ENCODE measurements at regions not wholly inside any gene's neighbourhood (a gene's known extent, or its start where the extent isn't known, plus 50 kb on each side); places are given as distances from the start of the nearest gene placed in this dataset.

DNA sequence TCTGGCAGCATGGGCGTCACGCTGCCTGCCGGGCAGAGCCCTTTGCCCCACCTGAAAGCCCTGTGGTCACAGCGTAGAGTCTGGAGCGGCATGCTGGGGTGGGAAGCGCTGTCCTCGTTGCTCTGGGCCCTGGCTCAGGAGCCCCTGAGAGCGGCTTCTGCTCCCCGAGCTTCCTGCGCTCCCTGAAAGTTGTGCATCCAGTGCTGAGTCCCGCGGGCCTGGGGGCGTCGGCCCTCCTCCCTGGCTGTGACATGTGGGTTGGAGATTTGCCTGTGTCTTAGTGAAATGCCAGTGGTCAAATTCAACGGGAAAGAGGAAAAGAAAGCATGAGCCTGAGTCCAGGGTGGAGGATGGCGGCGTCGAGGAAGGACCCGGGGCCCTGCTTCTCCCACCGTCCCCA, 1208.0 kb downstream of the BRD1 start:
- Histone ChIP-seq H3K9ac (ENCODE audit: low read length) (no peak overlapping the region), H3K9me2 (ENCODE audit: insufficient read depth) (no peaks in the 10 kb centered on the region), H3K27ac (ENCODE audit: low read depth, low read length) (no peak overlapping the region), H3K79me2 (ENCODE audit: insufficient read depth, low read length) (no peaks in the 10 kb centered on the region), H4K20me1 (ENCODE audit: insufficient read depth) (no peaks in the 10 kb centered on the region), H2AFZ (ENCODE audit: low read depth, low read length, poor library complexity, severe bottlenecking) (no peak overlapping the region), H3K27me3 (ENCODE audit: insufficient read depth, low read length) (no peaks in the 10 kb centered on the region), H3K36me3 (ENCODE audit: control insufficient read depth in 1 of 2, insufficient read depth in 2 of 2, low read length in 2 of 2) (no peaks in the 10 kb centered on the region), H3K4me1 (ENCODE audit: control insufficient read depth in 1 of 2, insufficient read depth in 2 of 2, low read length in 2 of 2) (no peaks in the 10 kb centered on the region), H3K4me3 (replicated peaks in 1 of 2; ENCODE audit: low read depth in 1 of 2, low read length in 2 of 2) (no peak overlapping the region), H3K4me2 (ENCODE audit: low read length) (no peak overlapping the region), H3K9me3 (ENCODE audit: control insufficient read depth in 1 of 2, insufficient read depth in 1 of 2, low read depth in 1 of 2, low read length in 2 of 2) (no peaks in the 10 kb centered on the region)
- ATAC-seq (no peak), DNase-seq (ENCODE audit: low read depth, low spot score) (no peak)
- TF ChIP-seq CBX3 (IDR thresholded peaks at IDR 0.05; ENCODE audit: low read depth) = no peak
- TF ChIP-seq, protein P1, sequence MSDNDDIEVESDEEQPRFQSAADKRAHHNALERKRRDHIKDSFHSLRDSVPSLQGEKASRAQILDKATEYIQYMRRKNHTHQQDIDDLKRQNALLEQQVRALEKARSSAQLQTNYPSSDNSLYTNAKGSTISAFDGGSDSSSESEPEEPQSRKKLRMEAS (IDR thresholded peaks at IDR 0.05) = no peak
- TF ChIP-seq EZH2phosphoT487 (IDR thresholded peaks at IDR 0.05; ENCODE audit: borderline replicate concordance) = no peak
- no peak for TF ChIP-seq ZFX (IDR thresholded peaks at IDR 0.05)
- no peak for TF ChIP-seq ELF1 (IDR thresholded peaks at IDR 0.05; ENCODE audit: borderline replicate concordance, low read depth)
- no peak for TF ChIP-seq JUND (IDR thresholded peaks at IDR 0.05)
- no peak for TF ChIP-seq CTCF (IDR thresholded peaks at IDR 0.05 in 2 of 3, conservative IDR thresholded peaks at IDR 0.05 in 1 of 3; ENCODE audit: borderline replicate concordance in 1 of 3, insufficient read depth in 1 of 3, low read depth in 2 of 3, low read length in 2 of 3)
- no peak for TF ChIP-seq TCF7L2 (IDR thresholded peaks at IDR 0.05; ENCODE audit: borderline replicate concordance, extremely low read depth, insufficient read depth, insufficient read length)
- TF ChIP-seq FOSL1 (IDR thresholded peaks at IDR 0.05; ENCODE audit: low read depth) = no peak
- TF ChIP-seq SP1 (IDR thresholded peaks at IDR 0.05; ENCODE audit: low read depth) = no peak
- no peak for TF ChIP-seq ATF3 (IDR thresholded peaks at IDR 0.05)
- no peak for TF ChIP-seq ZNF274 (IDR thresholded peaks at IDR 0.05; ENCODE audit: low read depth, low read length)
- no peak for TF ChIP-seq EZH2 (IDR thresholded peaks at IDR 0.05)
- no peak for TF ChIP-seq SRF (IDR thresholded peaks at IDR 0.05; ENCODE audit: low read depth)
- no peak for TF ChIP-seq CEBPB (IDR thresholded peaks at IDR 0.05; ENCODE audit: low read depth)
- TF ChIP-seq ZBTB33 (IDR thresholded peaks at IDR 0.05; ENCODE audit: extremely low read depth, insufficient replicate concordance, low read length) = no peak
- TF ChIP-seq, protein P2, sequence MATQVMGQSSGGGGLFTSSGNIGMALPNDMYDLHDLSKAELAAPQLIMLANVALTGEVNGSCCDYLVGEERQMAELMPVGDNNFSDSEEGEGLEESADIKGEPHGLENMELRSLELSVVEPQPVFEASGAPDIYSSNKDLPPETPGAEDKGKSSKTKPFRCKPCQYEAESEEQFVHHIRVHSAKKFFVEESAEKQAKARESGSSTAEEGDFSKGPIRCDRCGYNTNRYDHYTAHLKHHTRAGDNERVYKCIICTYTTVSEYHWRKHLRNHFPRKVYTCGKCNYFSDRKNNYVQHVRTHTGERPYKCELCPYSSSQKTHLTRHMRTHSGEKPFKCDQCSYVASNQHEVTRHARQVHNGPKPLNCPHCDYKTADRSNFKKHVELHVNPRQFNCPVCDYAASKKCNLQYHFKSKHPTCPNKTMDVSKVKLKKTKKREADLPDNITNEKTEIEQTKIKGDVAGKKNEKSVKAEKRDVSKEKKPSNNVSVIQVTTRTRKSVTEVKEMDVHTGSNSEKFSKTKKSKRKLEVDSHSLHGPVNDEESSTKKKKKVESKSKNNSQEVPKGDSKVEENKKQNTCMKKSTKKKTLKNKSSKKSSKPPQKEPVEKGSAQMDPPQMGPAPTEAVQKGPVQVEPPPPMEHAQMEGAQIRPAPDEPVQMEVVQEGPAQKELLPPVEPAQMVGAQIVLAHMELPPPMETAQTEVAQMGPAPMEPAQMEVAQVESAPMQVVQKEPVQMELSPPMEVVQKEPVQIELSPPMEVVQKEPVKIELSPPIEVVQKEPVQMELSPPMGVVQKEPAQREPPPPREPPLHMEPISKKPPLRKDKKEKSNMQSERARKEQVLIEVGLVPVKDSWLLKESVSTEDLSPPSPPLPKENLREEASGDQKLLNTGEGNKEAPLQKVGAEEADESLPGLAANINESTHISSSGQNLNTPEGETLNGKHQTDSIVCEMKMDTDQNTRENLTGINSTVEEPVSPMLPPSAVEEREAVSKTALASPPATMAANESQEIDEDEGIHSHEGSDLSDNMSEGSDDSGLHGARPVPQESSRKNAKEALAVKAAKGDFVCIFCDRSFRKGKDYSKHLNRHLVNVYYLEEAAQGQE (IDR thresholded peaks at IDR 0.05; ENCODE audit: low read depth) = no peak
- no peak for TF ChIP-seq POLR2AphosphoS5 (IDR thresholded peaks at IDR 0.05; ENCODE audit: low read depth, low read length)
- TF ChIP-seq EGR1 (IDR thresholded peaks at IDR 0.05; ENCODE audit: low read depth) = no peak
- RAD21 ChIA-PET (ENCODE audit: low non-redundant PET in 1 of 2, low total read pairs in 2 of 2, uncharacterized antibody in 2 of 2, unreplicated experiment in 2 of 2) = no interaction called here
- POLR2A ChIA-PET = no interaction called here
- CTCF ChIA-PET = no interaction called here
- intact Hi-C loops (cut with micrococcal nuclease) = no loop called here
- no TSS peak for BruUV-seq (replicated peaks)
